Neuronal stem cell (in vitro differentiated cells): ENCODE measurements at regions not wholly inside any gene's neighbourhood (a gene's known extent, or its start where the extent isn't known, plus 50 kb on each side); places are given as distances from the start of the nearest gene placed in this dataset.
A peak's percentile ranks its signal among the peaks of the same experiment; 100 is the strongest.

Experiments
- DNase-seq: peaks from one replicate; pipeline ENCODE4 v3.0.0-alpha.2; 2013; ENCODE audit warnings: low spot score
- H2AFZ ChIP-seq: one replicate; pipeline ENCODE4 v1.6.1; 2013; ENCODE audit warnings: mild to moderate bottlenecking, low read length, inconsistent platforms
- H2AK5ac ChIP-seq: 2 replicates; pipeline ENCODE4 v1.6.1; 2013; ENCODE audit warnings: low read depth, mild to moderate bottlenecking, inconsistent platforms, low read length, moderate library complexity, mixed read lengths
- H2BK120ac ChIP-seq: 2 replicates; pipeline ENCODE4 v1.6.1; 2013; ENCODE audit warnings: low read depth, mild to moderate bottlenecking, inconsistent platforms, low read length, moderate library complexity, mixed read lengths
- H2BK12ac ChIP-seq: one replicate; pipeline ENCODE4 v1.6.1; 2013; ENCODE audit warnings: low read length, inconsistent platforms
- H2BK15ac ChIP-seq: 2 replicates; pipeline ENCODE4 v1.6.1; 2013; ENCODE audit warnings: mild to moderate bottlenecking, low read length, inconsistent platforms, mixed read lengths
- H2BK5ac ChIP-seq: one replicate; pipeline ENCODE4 v1.6.1; 2013; ENCODE audit warnings: inconsistent platforms, mild to moderate bottlenecking, low read length, moderate library complexity
- H3K14ac ChIP-seq: one replicate; pipeline ENCODE4 v1.6.1; 2013; ENCODE audit warnings: low read length, inconsistent platforms
- H3K18ac ChIP-seq: 2 replicates; pipeline ENCODE4 v1.6.1; 2013; ENCODE audit warnings: low read length, inconsistent platforms
- H3K23ac ChIP-seq: 2 replicates; pipeline ENCODE4 v1.6.1; 2013; ENCODE audit warnings: low read depth, mild to moderate bottlenecking, mixed read lengths, low read length, inconsistent platforms; ENCODE audit not compliant: poor library complexity
- H3K27ac ChIP-seq: replicated peaks from 3 replicates; pipeline ENCODE4 v1.5.1; 2013; ENCODE audit warnings: low read length, inconsistent platforms
- H3K27me3 ChIP-seq, 3 experiments: 2 replicates each; pipeline ENCODE4 v1.6.1; 2013; ENCODE audit warnings: low read length in 3 of 3, mild to moderate bottlenecking in 2 of 3, inconsistent platforms in 1 of 3, low read depth in 1 of 3, mixed read lengths in 1 of 3, moderate library complexity in 1 of 3; ENCODE audit not compliant: control insufficient read depth in 3 of 3, insufficient read depth in 3 of 3
- H3K36me3 ChIP-seq, 2 donors: replicated peaks in 1 of 2; 2 replicates each; pipeline ENCODE4 v1.6.1; 2013; ENCODE audit warnings: low read length in 2 of 2; ENCODE audit not compliant: control insufficient read depth in 2 of 2, insufficient read depth in 2 of 2
- H3K4ac ChIP-seq: 2 replicates; pipeline ENCODE4 v1.6.1; 2013; ENCODE audit warnings: inconsistent platforms, mild to moderate bottlenecking, low read length, moderate library complexity
- H3K4me1 ChIP-seq, 2 donors: 1 replicate in 1 of 2; 2 replicates in 1 of 2; pipeline ENCODE4 v1.6.1; 2013; ENCODE audit warnings: low read length in 2 of 2, low read depth in 1 of 2; ENCODE audit not compliant: control insufficient read depth in 2 of 2, insufficient read depth in 1 of 2
- H3K4me2 ChIP-seq: one replicate; pipeline ENCODE4 v1.6.1; 2013; ENCODE audit warnings: mild to moderate bottlenecking, low read length, inconsistent platforms; ENCODE audit not compliant: insufficient read depth, poor library complexity, severe bottlenecking
- H3K4me3 ChIP-seq, 2 donors: 2 replicates each; pipeline ENCODE4 v1.5.1; 2013; ENCODE audit warnings: low read length in 2 of 2, mild to moderate bottlenecking in 2 of 2, inconsistent platforms in 1 of 2, moderate library complexity in 1 of 2
- H3K79me1 ChIP-seq: one replicate; pipeline ENCODE4 v1.6.1; 2013; ENCODE audit warnings: low read depth, mild to moderate bottlenecking, inconsistent platforms, low read length, moderate library complexity
- H3K9ac ChIP-seq: one replicate; pipeline ENCODE4 v1.6.1; 2013; ENCODE audit warnings: mild to moderate bottlenecking, low read depth, low read length, inconsistent platforms; ENCODE audit not compliant: poor library complexity
- H3K9me3 ChIP-seq, 2 donors: replicated peaks in 1 of 2; 2 replicates each; pipeline versions ENCODE3 to v1.6.1; 2013; ENCODE audit warnings: low read length in 2 of 2, mild to moderate bottlenecking in 2 of 2, inconsistent platforms in 1 of 2, low read depth in 1 of 2, mixed read lengths in 1 of 2, moderate library complexity in 1 of 2; ENCODE audit not compliant: control insufficient read depth in 2 of 2, insufficient read depth in 1 of 2
- H4K8ac ChIP-seq: one replicate; pipeline ENCODE4 v1.6.1; 2013; ENCODE audit warnings: low read depth, mild to moderate bottlenecking, inconsistent platforms, low read length, moderate library complexity
- H4K91ac ChIP-seq: one replicate; pipeline ENCODE4 v1.6.1; 2013; ENCODE audit warnings: low read length, low read depth, mild to moderate bottlenecking, inconsistent platforms; ENCODE audit not compliant: poor library complexity
- WGBS, 2 donors: extraction: QIAGEN DNeasy Blood & Tissue Kit; methylation state at CpG; one replicate each; pipeline ENCODE4 v1.1.7; 2013; ENCODE audit warnings: missing lambda C conversion rate in 2 of 2, mixed read lengths in 1 of 2; ENCODE audit not compliant: insufficient read length in 2 of 2, insufficient replicate concordance in 1 of 2; ENCODE audit errors: extremely low coverage in 2 of 2; 5-methylcytosine and 5-hydroxymethylcytosine counted together

- H3K18ac ChIP-seq = peak overlapping the region; percentile 97
- H3K27me3 ChIP-seq = no peaks in the 10 kb centered on the region
- H2BK120ac ChIP-seq = peak overlapping the region; percentile 63
- WGBS, 2 donors = no CpG with 5 or more reads among the region's 35 CpGs
- peaks cover 0 to 21% of the 10 kb centered on the region in 2 donors for H3K36me3 ChIP-seq
- no peak overlapping the region for H4K8ac ChIP-seq
- no peak overlapping the region for H4K91ac ChIP-seq
- no peak overlapping the region for H3K23ac ChIP-seq
- peak overlapping the region; percentile 96 for H2BK5ac ChIP-seq
- peak overlapping the region; percentile 84 for H3K9ac ChIP-seq
- H3K4me2 ChIP-seq = peak overlapping the region; percentile 88
- no peak for DNase-seq
- peak overlapping the region; percentile 70 for H2AK5ac ChIP-seq
- H3K27ac ChIP-seq = peak overlapping the region; percentile 60
- H3K79me1 ChIP-seq = no peaks in the 10 kb centered on the region
- no peak overlapping the region for H2BK12ac ChIP-seq
- peaks cover 8 to 11% of the 10 kb centered on the region in 2 donors for H3K4me1 ChIP-seq
- peak overlapping the region; percentile 86 for H2BK15ac ChIP-seq
- peak overlapping the region; percentile 89 for H2AFZ ChIP-seq
- peak overlapping the region; percentile 58 to 98 for H3K4me3 ChIP-seq
- peak overlapping the region; percentile 91 for H3K14ac ChIP-seq
- no peak overlapping the region for H3K4ac ChIP-seq
- peaks cover 0 to 7% of the 10 kb centered on the region in 2 donors for H3K9me3 ChIP-seq
Observed at GRCh38 chr9:110048976-110049698, 158.8 kb downstream of the C9orf152 start.

- H2BK5ac ChIP-seq = peak overlapping the region; percentile 96
- H3K4me3 ChIP-seq = peak overlapping the region; percentile 58 to 98
- no CpG with 5 or more reads among the region's 26 CpGs for WGBS, 2 donors
- peak overlapping the region; percentile 89 for H2AFZ ChIP-seq
- H3K4ac ChIP-seq = no peak overlapping the region
- peaks cover 0 to 7% of the 10 kb centered on the region in 2 donors for H3K9me3 ChIP-seq
- H3K4me1 ChIP-seq = peaks cover 11% of the 10 kb centered on the region in 2 donors
- H2BK120ac ChIP-seq = peak overlapping the region; percentile 55
- H3K9ac ChIP-seq = peak overlapping the region; percentile 87
- H3K14ac ChIP-seq = peak overlapping the region; percentile 91
- H3K18ac ChIP-seq = peak overlapping the region; percentile 94
- no peak overlapping the region for H4K8ac ChIP-seq
- no peaks in the 10 kb centered on the region for H3K27me3 ChIP-seq
- no peak overlapping the region for H3K27ac ChIP-seq
- H3K23ac ChIP-seq = no peak overlapping the region
- H2BK15ac ChIP-seq = no peak overlapping the region
- peak overlapping the region; percentile 13 for H2AK5ac ChIP-seq
- DNase-seq = no peak
- H2BK12ac ChIP-seq = no peak overlapping the region
- H3K4me2 ChIP-seq = peak overlapping the region; percentile 88
- H3K79me1 ChIP-seq = no peaks in the 10 kb centered on the region
- H4K91ac ChIP-seq = no peak overlapping the region
- H3K36me3 ChIP-seq = peaks cover 0 to 28% of the 10 kb centered on the region in 2 donors
Observed at GRCh38 chr9:110049699-110050450, 158.1 kb downstream of the C9orf152 start.

- Histone ChIP-seq H4K8ac (no peak overlapping the region), H3K9me3 (peaks cover 0 to 7% of the 10 kb centered on the region in 2 donors), H4K91ac (no peak overlapping the region), H2BK15ac (no peak overlapping the region), H3K4me3 (peak overlapping the region in 1 of 2 donors; percentile 26), H3K4me1 (peaks cover 11% of the 10 kb centered on the region in 2 donors), H2AFZ (no peak overlapping the region), H2BK12ac (no peak overlapping the region), H3K18ac (no peak overlapping the region), H3K4ac (no peak overlapping the region), H3K14ac (no peak overlapping the region), H3K4me2 (no peak overlapping the region), H3K27me3 (no peaks in the 10 kb centered on the region), H3K27ac (no peak overlapping the region), H3K9ac (no peak overlapping the region), H3K36me3 (peaks cover 1 to 37% of the 10 kb centered on the region in 2 donors), H2BK120ac (no peak overlapping the region), H2BK5ac (no peak overlapping the region), H3K79me1 (no peaks in the 10 kb centered on the region), H3K23ac (no peak overlapping the region), H2AK5ac (no peak overlapping the region)
- DNase-seq = no peak
- WGBS, 2 donors = no CpG with 5 or more reads among the region's 1 CpG
Observed at GRCh38 chr9:110050925-110051355, 157.0 kb downstream of the C9orf152 start.

DNA sequence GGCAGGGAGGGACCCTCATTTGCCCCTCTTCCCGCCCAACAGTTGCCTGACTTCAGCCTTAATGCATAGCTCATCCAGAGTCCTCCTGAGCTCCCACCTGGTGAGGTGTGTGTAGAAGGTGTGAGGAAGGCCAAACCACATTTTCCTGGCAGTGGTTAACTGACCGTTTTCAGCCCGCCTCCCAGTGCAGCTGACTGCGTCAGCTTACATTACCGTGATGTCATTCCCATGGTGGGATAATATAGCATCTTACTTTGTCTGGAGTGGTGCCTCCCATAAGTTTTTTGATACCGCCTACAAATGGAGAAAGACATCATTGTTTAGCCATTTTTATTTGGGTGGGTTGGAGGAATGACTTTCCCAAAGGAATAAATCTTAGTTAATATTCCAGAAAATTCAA is 151.9 kb downstream of the C9orf152 start:
- no CpG with 5 or more reads among the region's 6 CpGs for WGBS, 2 donors

More for the DNA sequence above, 151.9 kb downstream of the C9orf152 start:
- H2BK120ac ChIP-seq = no peak overlapping the region
- no peaks in the 10 kb centered on the region for H3K27me3 ChIP-seq
- no peak overlapping the region for H3K27ac ChIP-seq
- H2BK12ac ChIP-seq = no peak overlapping the region
- H2AK5ac ChIP-seq = no peak overlapping the region
- no peak overlapping the region for H4K91ac ChIP-seq
- no peak overlapping the region for H3K4me3 ChIP-seq
- H3K79me1 ChIP-seq = no peaks in the 10 kb centered on the region
- no peak overlapping the region for H3K9ac ChIP-seq
- H2BK15ac ChIP-seq = no peak overlapping the region
- no peak for DNase-seq
- peaks cover 4 to 80% of the 10 kb centered on the region in 2 donors for H3K36me3 ChIP-seq
- no peak overlapping the region for H2AFZ ChIP-seq
- H3K18ac ChIP-seq = peak overlapping the region; percentile 11
- H3K4me1 ChIP-seq = peaks cover 0 to 2% of the 10 kb centered on the region in 2 donors
- no peak overlapping the region for H2BK5ac ChIP-seq
- no peak overlapping the region for H4K8ac ChIP-seq
- H3K4me2 ChIP-seq = no peak overlapping the region
- no peak overlapping the region for H3K23ac ChIP-seq
- no peak overlapping the region for H3K14ac ChIP-seq
- H3K4ac ChIP-seq = no peak overlapping the region
- peaks cover 0 to 7% of the 10 kb centered on the region in 2 donors for H3K9me3 ChIP-seq
